NB4 (cell line): ENCODE measurements at regions not wholly inside any gene's neighbourhood (a gene's known extent, or its start where the extent isn't known, plus 50 kb on each side); places are given as distances from the start of the nearest gene placed in this dataset.

Experiments
- CTCF ChIP-seq: IDR thresholded peaks from one replicate; pipeline ENCODE4 v1.5.1; 2012; ENCODE audit warnings: low read depth, low read length
- MAX ChIP-seq: IDR thresholded peaks from 2 replicates; pipeline ENCODE4 v1.6.1; 2011; ENCODE audit warnings: low read depth, low read length
- MYC ChIP-seq: IDR thresholded peaks from 2 replicates; pipeline ENCODE4 v1.6.1; 2011; ENCODE audit warnings: low read depth, low read length
- POLR2A ChIP-seq: IDR thresholded peaks from 2 replicates; pipeline ENCODE4 v1.6.1; 2011; ENCODE audit warnings: mild to moderate bottlenecking; ENCODE audit not compliant: insufficient read length; ENCODE audit errors: extremely low read depth

GRCh38 chr7:153002572-153002971 is 243.0 kb downstream of the ACTR3B start:
- TF ChIP-seq CTCF = no peak
- no peak for TF ChIP-seq POLR2A
- TF ChIP-seq MAX = no peak
- no peak for TF ChIP-seq MYC
